ENCODE measurements at regions not wholly inside any gene's neighbourhood (a gene's known extent, or its start where the extent isn't known, plus 50 kb on each side); places are given as distances from the start of the nearest gene placed in this dataset.

GRCh38 chr1:83053446-83053845 lies 945.5 kb downstream of the TTLL7 start:
- Histone ChIP-seq H2BK20ac (ENCODE audit: low read depth, low read length) (no peak overlapping the region), H2BK15ac (ENCODE audit: low read depth, low read length) (no peak overlapping the region), H2BK5ac (ENCODE audit: low read depth, low read length, poor library complexity, severe bottlenecking) (no peak overlapping the region), H3K9ac (ENCODE audit: low read depth, low read length) (no peak overlapping the region), H2BK120ac (ENCODE audit: low read depth, low read length) (no peak overlapping the region), H3K4me2 (ENCODE audit: low read depth, low read length) (no peak overlapping the region), H4K20me1 (ENCODE audit: insufficient read depth, low read length) (no peaks in the 10 kb centered on the region), H3K36me3 (ENCODE audit: control insufficient read depth, insufficient read depth, low read length) (no peaks in the 10 kb centered on the region), H3K4ac (ENCODE audit: low read depth, low read length) (no peak overlapping the region), H2AK9ac (replicated peaks; ENCODE audit: low read depth, low read length, poor library complexity) (no peak overlapping the region), H3K4me3 (ENCODE audit: insufficient read depth, low read depth, low read length) (no peak overlapping the region), H2AFZ (replicated peaks; ENCODE audit: low read length, poor library complexity) (no peak overlapping the region), H3K9me3 (ENCODE audit: control insufficient read depth, insufficient read depth, low read length) (peaks cover 8% of the 10 kb centered on the region; the same call in 1 of the 2 replicates), H4K91ac (ENCODE audit: insufficient read depth, low read depth, low read length) (no peak overlapping the region), H3K18ac (ENCODE audit: low read depth, low read length) (no peak overlapping the region), H3K27ac (ENCODE audit: insufficient read depth, low read length) (no peak overlapping the region), H3K56ac (ENCODE audit: extremely low read depth, insufficient read depth, low read length) (no peak overlapping the region), H3K79me1 (ENCODE audit: low read depth in 1 of 2, low read length in 2 of 2) (no peaks in the 10 kb centered on the region), H2AK5ac (ENCODE audit: low read depth, low read length) (no peak overlapping the region), H3K9me1 (ENCODE audit: insufficient read depth, low read length) (no peaks in the 10 kb centered on the region), H3K23ac (ENCODE audit: low read depth, low read length) (no peak overlapping the region), H3K14ac (replicated peaks; ENCODE audit: low read depth, low read length) (no peak overlapping the region), H3K27me3 (ENCODE audit: control insufficient read depth, insufficient read depth, low read length) (no peaks in the 10 kb centered on the region), H4K5ac (ENCODE audit: low read depth, low read length) (no peak overlapping the region), H4K8ac (ENCODE audit: low read depth in 2 of 2, low read length in 2 of 2) (no peak overlapping the region), H3K4me1 (ENCODE audit: control insufficient read depth, insufficient read depth, low read length) (no peaks in the 10 kb centered on the region)
- BruUV-seq (replicated peaks): no TSS peak
- ChIA-PET POLR2A (ENCODE audit: unreplicated experiment) (no interaction called here), CTCF (no interaction called here)
- dilution Hi-C loops (cut with HindIII; ENCODE audit: low sequenced_read_pairs, unreplicated experiment): no loop called here
- no CpG with 5 or more reads among the region's 4 CpGs for WGBS, 2 experiments (ENCODE audit: extremely low coverage in 2 of 2, insufficient read length in 1 of 2)
- DNase-seq: no peak
- no peak for ATAC-seq (ENCODE audit: low read depth)
- TF ChIP-seq NFE2L2 (IDR thresholded peaks at IDR 0.05; ENCODE audit: low read depth, low read length): no peak
- no peak for TF ChIP-seq MAFK (IDR thresholded peaks at IDR 0.05; ENCODE audit: low read depth, low read length)
- no peak for TF ChIP-seq BHLHE40 (IDR thresholded peaks at IDR 0.05; ENCODE audit: low read depth, low read length)
- TF ChIP-seq RCOR1 (IDR thresholded peaks at IDR 0.05; ENCODE audit: insufficient replicate concordance, low read length): no peak
- no peak for TF ChIP-seq USF2 (IDR thresholded peaks at IDR 0.05; ENCODE audit: low read depth, low read length)
- no peak for TF ChIP-seq CEBPB (IDR thresholded peaks at IDR 0.05; ENCODE audit: low read depth, low read length)
- TF ChIP-seq CTCF (conservative IDR thresholded peaks at IDR 0.05; ENCODE audit: low read depth, low read length): no peak
- TF ChIP-seq CHD1 (IDR thresholded peaks at IDR 0.05; ENCODE audit: low read depth, low read length): no peak
- no peak for TF ChIP-seq SMC3 (IDR thresholded peaks at IDR 0.05; ENCODE audit: low read depth, low read length)
- no peak for TF ChIP-seq FOS (IDR thresholded peaks at IDR 0.05; ENCODE audit: low read depth, low read length)
- no peak for TF ChIP-seq MXI1 (IDR thresholded peaks at IDR 0.05; ENCODE audit: borderline replicate concordance, low read depth, low read length)
- no peak for TF ChIP-seq MAZ (IDR thresholded peaks at IDR 0.05; ENCODE audit: borderline replicate concordance, low read depth, low read length)
- no peak for TF ChIP-seq RAD21 (IDR thresholded peaks at IDR 0.05; ENCODE audit: low read length)
- TF ChIP-seq RFX5 (IDR thresholded peaks at IDR 0.05; ENCODE audit: low read depth, low read length): no peak
- no peak for TF ChIP-seq POLR2A (IDR thresholded peaks at IDR 0.05; ENCODE audit: low read depth, low read length)
- no peak for TF ChIP-seq ELK1 (IDR thresholded peaks at IDR 0.05; ENCODE audit: borderline replicate concordance, low read depth, low read length)
- intact Hi-C loops (cut with micrococcal nuclease): no loop called here
- in situ Hi-C loops (cut with MboI; ENCODE audit: low sequenced_read_pairs): no loop called here
